ENCODE measurements at regions not wholly inside any gene's neighbourhood (a gene's known extent, or its start where the extent isn't known, plus 50 kb on each side); places are given as distances from the start of the nearest gene placed in this dataset.
"Not testable (repeated sequence)": the region's sequence is repeated elsewhere in the genome, so short reads cannot be mapped to it uniquely, and the experiment has no call there.

DNA sequence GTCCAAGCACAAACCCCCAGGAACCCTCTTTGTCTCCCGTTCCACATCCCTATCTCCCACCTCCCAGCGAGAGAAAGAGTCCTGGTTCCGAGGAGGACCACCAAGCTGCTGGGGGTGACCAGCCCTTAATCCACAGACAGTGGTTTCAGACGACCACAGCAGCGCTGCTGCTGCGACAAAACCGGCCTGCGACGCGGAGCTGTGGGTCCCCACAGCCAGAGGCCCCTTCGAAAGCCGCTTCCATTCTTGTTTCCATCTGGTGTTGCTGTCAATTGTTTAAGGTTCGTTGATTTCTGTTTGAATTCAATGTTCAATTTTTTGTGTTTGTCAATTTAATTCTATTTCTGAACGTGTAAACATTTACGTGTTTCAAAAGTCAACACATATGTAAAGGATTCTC, 177.5 kb upstream of the FOXD4L5 start:
- not testable (repeated sequence) for DNase-seq (ENCODE audit: low read depth, low spot score); H3K27ac Mint-ChIP-seq (ENCODE audit: unreplicated experiment); H3K4me1 Mint-ChIP-seq; H3K4me3 Mint-ChIP-seq; H3K27me3 Mint-ChIP-seq (ENCODE audit: low read depth)
- H3K9me3 Mint-ChIP-seq: peaks cover 23% of the 10 kb centered on the region
- peaks cover 21% of the 10 kb centered on the region for H3K36me3 Mint-ChIP-seq (ENCODE audit: low read depth)

DNA sequence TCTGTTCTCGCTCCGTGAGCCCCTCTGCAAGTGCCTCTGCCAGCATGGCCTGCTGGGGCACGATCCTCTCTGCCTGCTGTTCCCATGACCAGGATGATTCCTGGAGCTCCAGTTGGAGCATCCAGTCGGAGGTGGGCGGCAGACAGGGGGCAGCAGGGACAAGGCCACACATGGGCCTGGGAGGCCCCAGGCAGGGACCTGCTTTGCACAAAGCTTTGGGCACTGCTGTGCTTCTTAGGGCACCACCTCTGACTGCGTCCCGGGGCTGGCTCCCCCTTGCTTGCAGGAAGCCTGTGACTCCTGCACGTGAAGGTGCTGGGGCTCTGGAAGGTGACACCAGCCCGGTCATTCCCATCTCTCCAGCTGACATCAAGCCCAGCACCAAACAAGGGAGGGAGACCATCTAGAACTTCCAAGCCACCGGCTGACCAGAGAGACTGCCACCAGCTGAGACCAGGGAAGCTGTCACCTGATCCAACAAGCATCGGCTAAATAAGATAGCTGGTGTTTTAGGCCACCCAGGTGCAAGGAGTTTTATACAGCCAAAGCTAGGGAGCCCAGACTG, 174.8 kb upstream of the FOXD4L5 start:
- TF ChIP-seq, protein P1, sequence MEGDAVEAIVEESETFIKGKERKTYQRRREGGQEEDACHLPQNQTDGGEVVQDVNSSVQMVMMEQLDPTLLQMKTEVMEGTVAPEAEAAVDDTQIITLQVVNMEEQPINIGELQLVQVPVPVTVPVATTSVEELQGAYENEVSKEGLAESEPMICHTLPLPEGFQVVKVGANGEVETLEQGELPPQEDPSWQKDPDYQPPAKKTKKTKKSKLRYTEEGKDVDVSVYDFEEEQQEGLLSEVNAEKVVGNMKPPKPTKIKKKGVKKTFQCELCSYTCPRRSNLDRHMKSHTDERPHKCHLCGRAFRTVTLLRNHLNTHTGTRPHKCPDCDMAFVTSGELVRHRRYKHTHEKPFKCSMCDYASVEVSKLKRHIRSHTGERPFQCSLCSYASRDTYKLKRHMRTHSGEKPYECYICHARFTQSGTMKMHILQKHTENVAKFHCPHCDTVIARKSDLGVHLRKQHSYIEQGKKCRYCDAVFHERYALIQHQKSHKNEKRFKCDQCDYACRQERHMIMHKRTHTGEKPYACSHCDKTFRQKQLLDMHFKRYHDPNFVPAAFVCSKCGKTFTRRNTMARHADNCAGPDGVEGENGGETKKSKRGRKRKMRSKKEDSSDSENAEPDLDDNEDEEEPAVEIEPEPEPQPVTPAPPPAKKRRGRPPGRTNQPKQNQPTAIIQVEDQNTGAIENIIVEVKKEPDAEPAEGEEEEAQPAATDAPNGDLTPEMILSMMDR (conservative IDR thresholded peaks at IDR 0.05): no peak
- DNase-seq (ENCODE audit: low read depth, low spot score): no peak
- H3K4me3 Mint-ChIP-seq: no peak overlapping the region
- H3K27me3 Mint-ChIP-seq (ENCODE audit: low read depth): no peaks in the 10 kb centered on the region
- H3K4me1 Mint-ChIP-seq: no peaks in the 10 kb centered on the region
- H3K27ac Mint-ChIP-seq (ENCODE audit: unreplicated experiment): no peak overlapping the region
- peaks cover 21% of the 10 kb centered on the region for H3K9me3 Mint-ChIP-seq
- peaks cover 22% of the 10 kb centered on the region for H3K36me3 Mint-ChIP-seq (ENCODE audit: low read depth)

DNA sequence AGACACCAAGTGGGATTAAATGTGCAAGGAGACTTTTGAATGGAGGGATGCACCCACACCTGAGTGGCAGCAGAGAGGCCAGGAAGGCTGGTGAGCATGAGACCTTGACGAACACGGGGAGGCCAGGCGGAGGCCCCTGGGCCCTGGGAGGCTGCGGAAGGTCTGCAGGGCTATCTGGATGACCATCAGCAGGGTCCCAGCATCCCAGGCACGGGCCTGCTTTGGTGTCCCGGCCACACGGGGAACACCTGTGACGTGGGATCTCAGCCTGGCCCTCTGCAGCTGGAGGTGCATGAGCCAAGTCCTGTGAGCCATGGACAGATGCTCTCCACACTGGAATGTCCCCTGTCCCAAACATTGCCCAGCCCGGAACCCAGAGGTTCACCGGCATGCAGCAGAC, 174.0 kb upstream of the FOXD4L5 start:
- Mint-ChIP-seq H3K27me3 (ENCODE audit: low read depth) (no peaks in the 10 kb centered on the region), H3K36me3 (ENCODE audit: low read depth) (peaks cover 14% of the 10 kb centered on the region), H3K9me3 (peaks cover 14% of the 10 kb centered on the region), H3K4me1 (no peaks in the 10 kb centered on the region), H3K4me3 (no peak overlapping the region), H3K27ac (ENCODE audit: unreplicated experiment) (no peak overlapping the region)
- DNase-seq (ENCODE audit: low read depth, low spot score): no peak
- TF ChIP-seq, protein P1 (conservative IDR thresholded peaks at IDR 0.05): no peak

DNA sequence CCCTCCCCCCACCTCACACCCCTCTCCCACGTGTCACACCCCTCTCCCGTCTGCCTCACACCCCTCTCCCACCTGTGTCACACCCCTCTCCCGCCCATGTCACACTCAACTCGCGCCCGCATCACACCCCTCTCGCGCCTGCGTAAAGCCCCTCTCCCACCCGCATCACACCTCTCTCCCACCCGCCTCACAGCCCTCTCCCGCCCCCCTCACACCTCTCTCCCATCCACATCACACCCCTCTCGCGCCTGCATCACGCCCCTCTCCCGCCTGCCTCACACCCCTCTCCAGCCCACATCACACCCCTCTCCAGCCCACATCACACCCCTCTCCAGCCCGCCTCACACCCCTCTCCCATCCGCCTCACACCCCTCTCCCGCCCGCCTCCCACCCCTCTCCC, 173.5 kb upstream of the FOXD4L5 start:
- Mint-ChIP-seq H3K9me3 (peaks cover 11% of the 10 kb centered on the region), H3K4me3 (no peak overlapping the region), H3K36me3 (ENCODE audit: low read depth) (peaks cover 10% of the 10 kb centered on the region), H3K4me1 (no peaks in the 10 kb centered on the region), H3K27ac (ENCODE audit: unreplicated experiment) (no peak overlapping the region), H3K27me3 (ENCODE audit: low read depth) (no peaks in the 10 kb centered on the region)
- TF ChIP-seq, protein P1 (conservative IDR thresholded peaks at IDR 0.05): no peak
- DNase-seq (ENCODE audit: low read depth, low spot score): no peak

DNA sequence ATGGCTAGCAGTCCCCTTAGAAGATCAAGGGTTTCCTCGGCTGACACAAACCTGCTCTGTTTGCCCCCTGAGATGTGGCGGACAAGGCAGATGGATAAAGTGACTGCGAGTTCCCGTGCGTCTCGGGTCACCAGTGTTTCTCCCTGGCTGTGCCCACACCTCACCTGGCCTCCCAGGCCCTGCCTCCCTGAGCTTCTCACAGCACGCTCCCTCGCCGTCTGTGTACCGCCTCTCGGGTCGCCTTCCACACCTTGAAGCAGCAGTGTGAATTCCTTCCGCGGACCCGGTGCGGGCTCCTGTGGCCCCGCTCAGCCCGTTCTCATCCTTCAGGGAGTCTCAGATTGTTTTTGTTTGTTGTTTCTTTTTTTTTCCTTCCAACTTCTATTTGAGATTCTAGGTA, 172.0 kb upstream of the FOXD4L5 start:
- not testable (repeated sequence) for H3K4me1 Mint-ChIP-seq; H3K27me3 Mint-ChIP-seq (ENCODE audit: low read depth); DNase-seq (ENCODE audit: low read depth, low spot score); H3K4me3 Mint-ChIP-seq; H3K27ac Mint-ChIP-seq (ENCODE audit: unreplicated experiment)
- Mint-ChIP-seq H3K36me3 (ENCODE audit: low read depth) (peaks cover 11% of the 10 kb centered on the region), H3K9me3 (peaks cover 10% of the 10 kb centered on the region)

DNA sequence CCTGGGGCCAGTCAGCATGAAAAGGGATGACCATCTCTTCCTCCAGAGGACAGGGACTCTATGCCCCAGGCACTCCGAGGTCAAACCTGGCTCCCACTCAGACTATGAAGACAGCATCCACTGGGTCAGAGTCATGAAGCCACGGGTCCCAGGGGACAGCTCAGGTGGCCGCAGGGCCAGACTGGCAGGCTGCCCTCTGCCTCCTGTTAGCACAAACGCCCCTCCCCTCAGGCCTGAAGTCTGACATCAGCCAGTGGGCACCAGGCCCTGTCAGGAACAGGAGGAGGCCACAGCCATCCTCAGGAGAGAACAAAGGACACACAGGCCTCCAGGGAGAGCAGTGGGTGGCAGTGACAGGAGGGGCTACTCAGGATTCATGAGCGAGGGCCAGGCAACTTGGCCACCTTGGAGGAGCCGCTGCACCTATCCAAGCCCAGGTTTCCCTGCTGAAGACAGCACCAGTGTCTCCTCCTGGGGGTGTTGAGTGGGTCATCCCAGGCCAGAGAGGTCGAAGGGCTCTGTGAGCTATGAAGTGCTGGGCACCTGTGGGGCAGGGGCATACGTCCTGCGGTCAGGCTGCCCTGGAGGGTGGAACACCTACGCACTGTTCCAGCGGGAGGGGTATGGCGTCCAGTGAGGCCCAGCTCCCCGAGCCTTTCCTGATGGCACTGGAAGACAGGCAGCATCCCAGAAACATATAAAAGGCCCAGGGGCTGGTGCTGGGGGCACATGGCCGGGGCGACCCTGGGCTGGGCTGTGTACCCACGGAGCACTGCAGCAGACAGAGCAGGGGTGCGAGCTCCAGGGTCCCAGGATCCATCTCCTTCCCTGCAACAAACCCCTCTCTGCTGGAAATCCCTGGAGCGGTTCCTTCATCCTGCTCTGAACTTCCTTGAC, 171.0 kb upstream of the FOXD4L5 start:
- not testable (repeated sequence) for DNase-seq (ENCODE audit: low read depth, low spot score); H3K27me3 Mint-ChIP-seq (ENCODE audit: low read depth); H3K27ac Mint-ChIP-seq (ENCODE audit: unreplicated experiment); H3K4me1 Mint-ChIP-seq; H3K4me3 Mint-ChIP-seq
- H3K36me3 Mint-ChIP-seq (ENCODE audit: low read depth): peaks cover 11% of the 10 kb centered on the region
- peaks cover 15% of the 10 kb centered on the region for H3K9me3 Mint-ChIP-seq

DNA sequence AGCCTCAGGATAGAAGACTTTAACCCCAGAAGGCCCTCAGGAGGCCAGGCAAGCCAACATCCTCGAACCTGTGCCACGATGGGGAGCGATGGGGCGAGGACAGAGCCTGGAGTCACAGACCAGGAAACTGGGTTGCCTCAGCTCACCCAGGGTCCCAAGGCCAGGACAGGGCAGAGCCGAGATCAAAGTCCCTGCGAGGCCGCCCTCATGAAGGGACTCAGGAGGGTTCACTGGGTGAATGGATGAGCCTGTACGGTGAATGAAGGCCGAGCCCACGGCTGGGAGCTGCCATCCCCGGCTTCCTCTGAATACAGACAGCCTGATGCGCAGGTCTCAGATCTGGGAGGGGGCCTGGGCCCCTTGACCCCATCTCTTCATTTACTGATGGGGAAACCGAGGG, 170.1 kb upstream of the FOXD4L5 start:
- H3K4me1 Mint-ChIP-seq; H3K27me3 Mint-ChIP-seq (ENCODE audit: low read depth); H3K27ac Mint-ChIP-seq (ENCODE audit: unreplicated experiment); H3K4me3 Mint-ChIP-seq; DNase-seq (ENCODE audit: low read depth, low spot score): not testable (repeated sequence)
- H3K9me3 Mint-ChIP-seq: peaks cover 15% of the 10 kb centered on the region
- peaks cover 11% of the 10 kb centered on the region for H3K36me3 Mint-ChIP-seq (ENCODE audit: low read depth)

DNA sequence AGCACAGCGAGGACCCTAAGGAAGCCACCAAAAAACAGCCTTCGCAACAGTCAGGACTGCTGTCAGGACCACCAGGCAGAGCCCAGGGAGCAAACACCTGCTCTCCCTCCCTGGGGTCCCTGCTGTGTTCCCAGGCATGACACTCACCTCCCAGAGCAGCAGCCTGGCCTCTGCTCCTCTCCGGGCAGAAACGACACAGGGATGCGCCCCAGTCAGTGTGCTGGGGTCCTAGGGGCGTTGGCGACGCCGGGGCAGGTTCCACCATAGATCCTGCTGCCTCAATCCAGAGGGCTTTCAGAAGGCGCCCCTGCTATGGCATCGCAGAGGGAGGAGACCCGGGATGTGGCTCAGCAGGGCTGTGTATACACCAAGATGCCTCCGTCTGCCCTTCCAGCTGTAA, 169.7 kb upstream of the FOXD4L5 start:
- H3K4me1 Mint-ChIP-seq, H3K4me3 Mint-ChIP-seq: not testable (repeated sequence)

DNA sequence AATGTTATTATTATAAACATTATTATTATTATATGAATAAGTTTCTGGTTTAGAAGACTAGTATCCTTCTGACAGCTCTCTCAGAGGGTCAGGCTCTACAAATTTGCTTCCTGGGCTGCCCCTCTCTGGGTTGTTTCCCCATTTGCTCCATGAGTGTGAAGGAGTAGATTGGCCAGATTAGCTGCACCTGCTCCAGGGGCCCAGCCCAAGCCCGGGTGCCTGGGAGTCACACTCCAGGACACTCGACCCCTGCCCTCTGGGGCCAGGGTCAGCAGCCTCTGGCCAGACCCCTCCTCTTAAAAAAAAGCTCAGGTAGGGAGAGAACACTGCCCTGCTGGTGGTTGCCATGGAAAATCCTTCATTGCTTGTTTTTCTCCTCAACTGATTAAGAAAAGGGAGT, 169.0 kb upstream of the FOXD4L5 start:
- not testable (repeated sequence) for H3K4me3 Mint-ChIP-seq
- peaks cover 11% of the 10 kb centered on the region for H3K36me3 Mint-ChIP-seq (ENCODE audit: low read depth)
- H3K9me3 Mint-ChIP-seq: peaks cover 15% of the 10 kb centered on the region

More for the DNA sequence above, 169.7 kb upstream of the FOXD4L5 start:
- H3K27ac Mint-ChIP-seq (ENCODE audit: unreplicated experiment); H3K27me3 Mint-ChIP-seq (ENCODE audit: low read depth); DNase-seq (ENCODE audit: low read depth, low spot score): not testable (repeated sequence)
- Mint-ChIP-seq H3K36me3 (ENCODE audit: low read depth) (peaks cover 11% of the 10 kb centered on the region), H3K9me3 (peaks cover 15% of the 10 kb centered on the region)

DNA sequence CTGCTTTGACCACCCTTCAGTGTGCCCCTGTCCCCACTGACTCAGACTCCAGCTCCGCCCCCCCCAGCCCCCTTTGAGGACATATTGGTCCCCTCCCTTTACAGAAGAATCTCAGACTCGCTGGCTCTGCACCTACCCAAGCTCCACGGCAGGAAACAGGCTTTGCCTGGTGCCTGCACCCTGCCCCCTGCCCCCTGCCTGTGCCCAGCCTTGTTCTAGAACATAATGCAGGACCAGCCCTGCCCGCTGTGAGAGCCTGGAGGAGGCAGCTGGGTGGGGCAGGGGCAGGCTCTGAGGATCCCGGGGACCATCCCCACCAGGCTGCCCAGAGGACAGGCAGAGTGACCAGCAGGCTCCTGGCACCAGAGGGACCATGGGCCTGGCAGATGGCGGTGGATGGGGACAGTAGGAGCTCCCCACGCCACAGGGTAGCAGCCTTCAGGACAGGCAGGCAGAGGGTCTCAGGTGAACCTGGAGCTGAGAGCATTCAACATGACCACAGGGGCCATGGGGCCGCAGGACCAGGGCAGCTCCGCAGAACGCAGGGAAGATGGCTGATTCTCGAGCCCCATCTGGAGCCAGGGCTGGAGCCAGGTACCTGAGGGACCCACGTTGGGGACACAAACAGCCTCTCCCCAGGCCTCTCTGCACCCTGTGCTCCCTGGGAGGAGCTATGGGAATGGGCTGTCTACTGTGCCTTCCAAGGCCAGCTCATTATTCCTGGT, 165.0 kb upstream of the FOXD4L5 start:
- not testable (repeated sequence) for H3K4me3 Mint-ChIP-seq; H3K27ac Mint-ChIP-seq (ENCODE audit: unreplicated experiment); H3K4me1 Mint-ChIP-seq; DNase-seq (ENCODE audit: low read depth, low spot score); H3K27me3 Mint-ChIP-seq (ENCODE audit: low read depth)
- peaks cover 24% of the 10 kb centered on the region for H3K9me3 Mint-ChIP-seq
- peaks cover 10% of the 10 kb centered on the region for H3K36me3 Mint-ChIP-seq (ENCODE audit: low read depth)

More for the DNA sequence above, 169.0 kb upstream of the FOXD4L5 start:
- not testable (repeated sequence) for DNase-seq (ENCODE audit: low read depth, low spot score); H3K27ac Mint-ChIP-seq (ENCODE audit: unreplicated experiment); H3K27me3 Mint-ChIP-seq (ENCODE audit: low read depth); H3K4me1 Mint-ChIP-seq
